22Rv1 (cell line): ENCODE measurements at regions not wholly inside any gene's neighbourhood (a gene's known extent, or its start where the extent isn't known, plus 50 kb on each side); places are given as distances from the start of the nearest gene placed in this dataset.

Experiments used
- H3K27ac ChIP-seq: fragments of 450-650 bp; 2 replicates; pipeline ENCODE4 v1.5.1; 2017
- ZFX ChIP-seq: fragments of 450-650 bp; IDR thresholded peaks from 2 replicates; pipeline ENCODE4 v1.6.1; 2017; ENCODE audit warnings: antibody characterized with exemption, borderline replicate concordance
- TF ChIP-seq, protein P1 (sequence below): fragments of 450-650 bp; IDR thresholded peaks from 2 replicates; pipeline ENCODE4 v1.5.1; 2017; ENCODE audit warnings: mild to moderate bottlenecking

DNA sequence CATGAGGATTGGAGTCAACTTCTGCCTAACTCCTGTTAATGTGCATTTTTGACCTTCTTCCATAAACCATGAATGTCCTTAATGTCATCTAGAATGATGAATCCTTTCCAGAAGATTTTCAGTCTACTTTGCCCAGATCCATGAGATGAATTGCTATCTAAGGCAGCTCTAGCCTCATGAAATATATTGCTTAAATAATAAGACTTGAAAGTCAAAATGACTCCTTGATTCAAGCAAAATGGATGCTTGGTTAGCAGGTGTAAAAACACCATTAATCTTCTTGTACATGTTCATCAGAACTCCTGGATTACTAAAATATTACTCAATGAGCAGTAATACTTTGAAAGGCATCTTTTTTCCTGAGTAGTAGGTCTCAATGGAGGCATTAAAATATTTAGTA lies 238.5 kb upstream of the ZC3H12C start:
- TF ChIP-seq, protein P1, sequence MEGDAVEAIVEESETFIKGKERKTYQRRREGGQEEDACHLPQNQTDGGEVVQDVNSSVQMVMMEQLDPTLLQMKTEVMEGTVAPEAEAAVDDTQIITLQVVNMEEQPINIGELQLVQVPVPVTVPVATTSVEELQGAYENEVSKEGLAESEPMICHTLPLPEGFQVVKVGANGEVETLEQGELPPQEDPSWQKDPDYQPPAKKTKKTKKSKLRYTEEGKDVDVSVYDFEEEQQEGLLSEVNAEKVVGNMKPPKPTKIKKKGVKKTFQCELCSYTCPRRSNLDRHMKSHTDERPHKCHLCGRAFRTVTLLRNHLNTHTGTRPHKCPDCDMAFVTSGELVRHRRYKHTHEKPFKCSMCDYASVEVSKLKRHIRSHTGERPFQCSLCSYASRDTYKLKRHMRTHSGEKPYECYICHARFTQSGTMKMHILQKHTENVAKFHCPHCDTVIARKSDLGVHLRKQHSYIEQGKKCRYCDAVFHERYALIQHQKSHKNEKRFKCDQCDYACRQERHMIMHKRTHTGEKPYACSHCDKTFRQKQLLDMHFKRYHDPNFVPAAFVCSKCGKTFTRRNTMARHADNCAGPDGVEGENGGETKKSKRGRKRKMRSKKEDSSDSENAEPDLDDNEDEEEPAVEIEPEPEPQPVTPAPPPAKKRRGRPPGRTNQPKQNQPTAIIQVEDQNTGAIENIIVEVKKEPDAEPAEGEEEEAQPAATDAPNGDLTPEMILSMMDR = no peak
- no peak for TF ChIP-seq ZFX

DNA sequence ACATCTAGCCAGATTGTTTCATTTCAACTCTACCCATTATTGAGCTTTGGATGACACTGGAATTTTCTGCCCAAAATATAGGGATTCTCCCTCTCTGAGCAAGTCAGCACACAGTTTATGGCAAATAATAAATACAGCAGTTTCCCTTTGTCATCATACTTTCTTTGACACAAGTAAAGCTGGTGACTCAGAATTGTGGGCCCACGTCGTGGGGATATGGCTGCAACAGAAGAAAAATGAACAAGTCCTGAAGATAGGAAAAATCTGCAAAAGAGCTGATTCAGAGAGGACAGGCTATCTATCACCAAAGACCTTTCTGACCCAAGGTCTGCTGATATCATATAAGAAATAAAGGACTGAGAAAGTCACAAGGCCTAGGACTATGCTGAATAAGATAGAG lies 236.3 kb upstream of the ZC3H12C start:
- TF ChIP-seq, protein P1 = no peak
- TF ChIP-seq ZFX = no peak
- H3K27ac ChIP-seq = no peak overlapping the region

More for the DNA sequence above, 238.5 kb upstream of the ZC3H12C start:
- H3K27ac ChIP-seq = no peak overlapping the region

DNA sequence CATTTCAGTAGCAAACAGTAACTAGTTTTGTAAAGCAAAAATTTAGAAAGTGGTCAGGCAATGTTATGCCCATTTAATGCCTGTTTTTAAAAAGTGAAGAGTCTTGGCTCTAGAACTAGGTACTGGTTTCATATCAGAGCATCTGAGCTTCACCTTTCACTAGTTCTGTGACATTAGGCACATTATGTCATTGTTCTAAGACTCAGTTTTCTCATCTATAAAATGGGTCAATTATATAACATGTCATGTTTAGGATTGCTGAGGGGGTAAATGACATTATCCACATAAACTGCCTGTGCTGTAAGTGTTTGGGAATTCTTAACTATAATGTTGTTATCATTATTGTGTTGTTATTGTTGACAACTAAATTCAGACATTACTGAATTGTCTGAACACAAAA lies 235.6 kb upstream of the ZC3H12C start:
- TF ChIP-seq, protein P1 = no peak
- no peak for TF ChIP-seq ZFX

DNA sequence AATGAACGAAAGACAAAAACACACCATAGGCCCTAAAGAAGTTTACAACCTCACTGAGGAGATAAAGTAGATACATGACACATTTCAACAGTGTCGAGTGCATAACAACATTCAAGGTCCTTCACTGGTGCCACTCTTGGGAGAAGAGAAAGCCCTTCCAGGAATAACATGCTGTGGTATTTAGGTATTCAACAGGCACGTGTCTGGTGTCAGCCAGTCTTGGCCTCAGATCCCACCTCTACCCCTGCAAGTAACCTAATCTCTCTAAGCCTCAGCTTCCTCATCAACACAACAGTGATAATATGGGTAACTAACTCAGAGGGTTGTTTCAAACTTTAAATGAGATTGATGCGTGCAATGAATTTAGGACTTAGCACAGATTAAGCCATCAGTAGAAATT lies 235.0 kb upstream of the ZC3H12C start:
- TF ChIP-seq, protein P1 = no peak
- no peak for TF ChIP-seq ZFX

More for the DNA sequence above, 235.6 kb upstream of the ZC3H12C start:
- no peak overlapping the region for H3K27ac ChIP-seq

DNA sequence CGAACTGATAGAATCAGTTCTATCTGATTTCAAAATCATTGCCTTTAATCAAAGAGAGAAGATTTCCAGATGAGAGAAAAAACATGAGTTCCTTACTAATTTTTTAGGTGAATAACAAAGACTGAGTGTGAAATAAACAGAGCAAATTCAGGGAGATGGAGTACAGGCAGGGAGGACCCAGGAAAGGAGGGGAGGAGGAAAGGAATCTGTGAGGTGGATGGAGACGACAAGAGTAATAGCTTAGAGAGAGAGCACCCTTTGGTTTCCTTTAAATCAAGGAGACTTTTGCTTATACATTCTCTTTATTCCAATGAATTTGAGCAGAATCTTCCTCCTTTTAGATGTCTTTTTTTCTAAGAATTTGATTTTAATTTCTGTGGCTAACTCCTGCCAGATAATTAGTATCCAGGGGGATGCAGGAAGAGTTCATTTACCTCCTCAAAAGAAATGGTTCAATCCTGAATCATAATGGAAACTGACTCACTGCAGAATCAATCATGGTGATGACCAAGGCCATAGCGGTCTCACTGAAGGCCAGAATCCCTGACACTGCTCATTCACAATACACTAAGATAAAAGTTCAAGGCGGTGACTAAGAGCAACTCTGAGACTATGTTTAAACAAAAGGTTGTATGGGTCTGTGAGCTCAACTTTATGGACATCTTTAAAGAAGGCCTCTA lies 234.0 kb upstream of the ZC3H12C start:
- H3K27ac ChIP-seq = no peak overlapping the region
- TF ChIP-seq ZFX = no peak
- TF ChIP-seq, protein P1 = no peak

More for the DNA sequence above, 235.0 kb upstream of the ZC3H12C start:
- no peak overlapping the region for H3K27ac ChIP-seq

GRCh38 chr11:109862835-109863234 lies 230.4 kb upstream of the ZC3H12C start:
- no peak for TF ChIP-seq ZFX
- TF ChIP-seq, protein P1 = no peak
- no peak overlapping the region for H3K27ac ChIP-seq

DNA sequence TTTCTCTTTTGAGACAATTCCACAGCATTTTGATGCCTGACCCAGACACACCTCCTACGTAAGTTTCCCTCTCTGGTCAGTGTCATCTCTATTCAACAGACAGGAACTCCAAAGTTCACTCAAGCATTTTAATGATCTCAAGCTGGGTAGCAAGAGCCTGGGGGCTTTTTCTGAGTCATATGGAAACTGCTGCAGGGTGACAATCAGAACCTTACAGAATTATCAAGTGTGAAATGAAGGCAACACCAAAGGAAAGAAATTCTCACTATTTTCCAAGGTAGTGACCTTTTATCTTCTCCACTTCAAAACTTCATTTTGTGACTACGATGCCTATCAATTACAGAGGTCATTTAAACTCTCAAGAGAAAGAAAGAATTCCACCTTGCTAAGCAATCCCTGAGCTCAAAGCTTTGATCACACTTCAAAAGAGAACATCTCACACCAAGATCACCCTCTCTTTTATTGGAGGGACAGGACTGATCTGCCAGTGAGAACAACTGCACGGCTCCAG lies 229.0 kb upstream of the ZC3H12C start:
- H3K27ac ChIP-seq = no peak overlapping the region
- TF ChIP-seq ZFX = no peak
- TF ChIP-seq, protein P1 = no peak
